SH-SY5Y (cell line): ENCODE measurements at regions not wholly inside any gene's neighbourhood (a gene's known extent, or its start where the extent isn't known, plus 50 kb on each side); places are given as distances from the start of the nearest gene placed in this dataset.

Source experiments
- GATA2 ChIP-seq: IDR thresholded peaks from 2 replicates; pipeline ENCODE4 v1.6.1; 2011; ENCODE audit warnings: mild to moderate bottlenecking, low read depth, low read length
- GATA3 ChIP-seq: IDR thresholded peaks from 2 replicates; pipeline ENCODE4 v1.6.1; 2011; ENCODE audit warnings: low read depth, mild to moderate bottlenecking, low read length, moderate library complexity

DNA sequence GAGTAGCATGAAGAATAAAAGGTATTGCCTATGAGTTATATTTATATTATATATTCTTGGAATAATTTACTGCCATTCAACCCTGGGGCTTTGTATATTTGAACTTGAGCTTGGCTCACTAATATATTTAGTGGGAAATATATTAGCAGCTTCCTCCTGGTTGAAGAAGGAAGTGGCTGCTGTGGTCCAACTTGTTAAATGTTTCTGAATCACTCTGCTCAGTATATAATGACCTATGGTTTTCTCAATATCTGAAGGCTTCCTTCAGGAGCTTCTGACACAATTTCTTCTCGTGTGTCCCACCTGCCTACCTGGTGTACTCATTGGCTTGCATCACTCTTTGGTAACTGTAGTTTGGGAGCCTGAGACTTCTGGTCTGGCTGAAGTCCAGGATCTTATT is 646.4 kb downstream of the TBC1D4 start:
- TF ChIP-seq GATA2 = no peak
- no peak for TF ChIP-seq GATA3
